Liver (tissue), 3 donors: ENCODE measurements at regions not wholly inside any gene's neighbourhood (a gene's known extent, or its start where the extent isn't known, plus 50 kb on each side); places are given as distances from the start of the nearest gene placed in this dataset.

Experiments used
- JUND ChIP-seq, 2 donors: IDR thresholded peaks; 2 replicates each; pipeline ENCODE4 v1.6.1; 2016; ENCODE audit warnings: antibody characterized with exemption in 2 of 2
- MAX ChIP-seq: IDR thresholded peaks from 2 replicates; pipeline ENCODE4 v1.6.1; 2016; ENCODE audit warnings: antibody characterized with exemption
- RAD21 ChIP-seq, 2 donors: IDR thresholded peaks; 2 replicates each; pipeline ENCODE4 v1.6.1; 2016; ENCODE audit warnings: antibody characterized with exemption in 2 of 2, mild to moderate bottlenecking in 2 of 2
- SP1 ChIP-seq: IDR thresholded peaks from 2 replicates; pipeline ENCODE4 v1.6.1; 2018; ENCODE audit warnings: antibody characterized with exemption, mild to moderate bottlenecking
- TAF1 ChIP-seq: conservative IDR thresholded peaks from 2 replicates; pipeline ENCODE4 v1.6.1; 2016; ENCODE audit warnings: antibody characterized with exemption, mild to moderate bottlenecking
- YY1 ChIP-seq: IDR thresholded peaks from 2 replicates; pipeline ENCODE4 v1.6.1; 2016; ENCODE audit warnings: antibody characterized with exemption, mild to moderate bottlenecking
- TF ChIP-seq, protein P1 (sequence below): fragments of 150-350 bp; IDR thresholded peaks from 2 replicates; pipeline ENCODE4 v1.5.1; 2017; ENCODE audit warnings: improper control_type of control experiment, low read depth, low read length; ENCODE audit not compliant: missing input control
- donor health status: healthy.
- donor health status: healthy.

DNA sequence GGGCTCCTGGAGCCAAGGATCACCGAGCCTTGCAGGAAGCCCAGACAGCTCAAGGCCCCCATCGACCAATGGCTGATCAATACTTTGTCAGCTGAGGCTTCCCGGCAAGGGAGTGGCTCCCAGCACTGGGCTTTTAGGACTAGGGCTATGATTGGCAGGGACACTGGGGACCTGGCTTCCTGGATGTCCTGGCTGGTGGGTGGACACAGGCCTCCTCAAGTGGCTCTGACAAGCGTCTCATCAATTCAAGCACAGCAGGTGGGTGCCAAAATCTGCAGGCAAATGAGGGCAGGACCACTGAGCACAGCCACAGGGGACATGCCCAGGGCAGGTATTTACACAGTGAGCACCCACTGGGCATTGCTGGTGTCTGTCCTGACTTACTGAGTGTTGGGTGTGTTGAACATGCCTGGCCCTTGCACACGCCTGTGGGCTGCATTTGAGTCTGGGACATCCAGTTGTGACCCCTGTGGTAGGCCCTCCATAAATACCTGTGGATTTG, 420.1 kb upstream of the SULF2 start:
- TF ChIP-seq JUND (IDR thresholded peaks at IDR 0.05) (no peak), SP1 (no peak), MAX (no peak), RAD21 (IDR thresholded peaks at IDR 0.05) (no peak), YY1 (no peak), TAF1 (no peak)
- TF ChIP-seq, protein P1, sequence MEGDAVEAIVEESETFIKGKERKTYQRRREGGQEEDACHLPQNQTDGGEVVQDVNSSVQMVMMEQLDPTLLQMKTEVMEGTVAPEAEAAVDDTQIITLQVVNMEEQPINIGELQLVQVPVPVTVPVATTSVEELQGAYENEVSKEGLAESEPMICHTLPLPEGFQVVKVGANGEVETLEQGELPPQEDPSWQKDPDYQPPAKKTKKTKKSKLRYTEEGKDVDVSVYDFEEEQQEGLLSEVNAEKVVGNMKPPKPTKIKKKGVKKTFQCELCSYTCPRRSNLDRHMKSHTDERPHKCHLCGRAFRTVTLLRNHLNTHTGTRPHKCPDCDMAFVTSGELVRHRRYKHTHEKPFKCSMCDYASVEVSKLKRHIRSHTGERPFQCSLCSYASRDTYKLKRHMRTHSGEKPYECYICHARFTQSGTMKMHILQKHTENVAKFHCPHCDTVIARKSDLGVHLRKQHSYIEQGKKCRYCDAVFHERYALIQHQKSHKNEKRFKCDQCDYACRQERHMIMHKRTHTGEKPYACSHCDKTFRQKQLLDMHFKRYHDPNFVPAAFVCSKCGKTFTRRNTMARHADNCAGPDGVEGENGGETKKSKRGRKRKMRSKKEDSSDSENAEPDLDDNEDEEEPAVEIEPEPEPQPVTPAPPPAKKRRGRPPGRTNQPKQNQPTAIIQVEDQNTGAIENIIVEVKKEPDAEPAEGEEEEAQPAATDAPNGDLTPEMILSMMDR, result no peak
